ENCODE measurements at regions not wholly inside any gene's neighbourhood (a gene's known extent, or its start where the extent isn't known, plus 50 kb on each side); places are given as distances from the start of the nearest gene placed in this dataset.
"Not testable (repeated sequence)": the region's sequence is repeated elsewhere in the genome, so short reads cannot be mapped to it uniquely, and the experiment has no call there.

GRCh38 chr18:51248685-51249084, 51.2 kb upstream of the MEX3C start:
- H3K4me1 Mint-ChIP-seq (ENCODE audit: low read depth) = no peaks in the 10 kb centered on the region
- no peak overlapping the region for H3K27ac Mint-ChIP-seq
- no peaks in the 10 kb centered on the region for H3K9me3 Mint-ChIP-seq
- H3K36me3 Mint-ChIP-seq (ENCODE audit: low read depth) = no peaks in the 10 kb centered on the region
- peaks cover 16% of the 10 kb centered on the region for H3K27me3 Mint-ChIP-seq
- H3K4me3 Mint-ChIP-seq = no peak overlapping the region

GRCh38 chr18:51250006-51250405, 52.5 kb upstream of the MEX3C start:
- Mint-ChIP-seq H3K27ac (no peak overlapping the region), H3K9me3 (no peaks in the 10 kb centered on the region), H3K27me3 (peaks cover 16% of the 10 kb centered on the region)

GRCh38 chr18:51250458-51251024, 53.1 kb upstream of the MEX3C start:
- no peak overlapping the region for H3K4me3 Mint-ChIP-seq

More at GRCh38 chr18:51250006-51250405, 52.5 kb upstream of the MEX3C start:
- Mint-ChIP-seq H3K36me3 (ENCODE audit: low read depth) (no peaks in the 10 kb centered on the region), H3K4me1 (ENCODE audit: low read depth) (no peaks in the 10 kb centered on the region), H3K4me3 (no peak overlapping the region)

GRCh38 chr18:51251625-51252024, 54.1 kb upstream of the MEX3C start:
- Mint-ChIP-seq H3K27me3 (peaks cover 16% of the 10 kb centered on the region), H3K4me1 (ENCODE audit: low read depth) (no peaks in the 10 kb centered on the region), H3K27ac (no peak overlapping the region), H3K9me3 (no peaks in the 10 kb centered on the region), H3K4me3 (no peak overlapping the region), H3K36me3 (ENCODE audit: low read depth) (no peaks in the 10 kb centered on the region)

More at GRCh38 chr18:51250458-51251024, 53.1 kb upstream of the MEX3C start:
- H3K36me3 Mint-ChIP-seq (ENCODE audit: low read depth) = no peaks in the 10 kb centered on the region
- peaks cover 16% of the 10 kb centered on the region for H3K27me3 Mint-ChIP-seq
- H3K27ac Mint-ChIP-seq = no peak overlapping the region
- no peaks in the 10 kb centered on the region for H3K9me3 Mint-ChIP-seq
- no peaks in the 10 kb centered on the region for H3K4me1 Mint-ChIP-seq (ENCODE audit: low read depth)

GRCh38 chr18:51253476-51253875, 56.0 kb upstream of the MEX3C start:
- Mint-ChIP-seq H3K4me3 (no peak overlapping the region), H3K36me3 (ENCODE audit: low read depth) (no peaks in the 10 kb centered on the region), H3K4me1 (ENCODE audit: low read depth) (no peaks in the 10 kb centered on the region), H3K9me3 (no peaks in the 10 kb centered on the region), H3K27ac (no peak overlapping the region), H3K27me3 (peaks cover 23% of the 10 kb centered on the region)

GRCh38 chr18:51255693-51256092, 58.2 kb upstream of the MEX3C start:
- Mint-ChIP-seq H3K36me3 (ENCODE audit: low read depth) (no peaks in the 10 kb centered on the region), H3K9me3 (no peaks in the 10 kb centered on the region), H3K27ac (no peak overlapping the region), H3K4me3 (no peak overlapping the region), H3K4me1 (ENCODE audit: low read depth) (no peaks in the 10 kb centered on the region), H3K27me3 (peaks cover 22% of the 10 kb centered on the region)

GRCh38 chr18:51257150-51257549, 59.7 kb upstream of the MEX3C start:
- H3K4me1 Mint-ChIP-seq (ENCODE audit: low read depth) = no peaks in the 10 kb centered on the region
- no peaks in the 10 kb centered on the region for H3K9me3 Mint-ChIP-seq
- no peaks in the 10 kb centered on the region for H3K36me3 Mint-ChIP-seq (ENCODE audit: low read depth)
- H3K4me3 Mint-ChIP-seq = no peak overlapping the region
- peaks cover 22% of the 10 kb centered on the region for H3K27me3 Mint-ChIP-seq
- H3K27ac Mint-ChIP-seq = no peak overlapping the region

- no peak overlapping the region for H3K27ac Mint-ChIP-seq
- H3K27me3 Mint-ChIP-seq = peaks cover 27% of the 10 kb centered on the region
- no peaks in the 10 kb centered on the region for H3K4me1 Mint-ChIP-seq (ENCODE audit: low read depth)
- H3K36me3 Mint-ChIP-seq (ENCODE audit: low read depth) = no peaks in the 10 kb centered on the region
- no peaks in the 10 kb centered on the region for H3K9me3 Mint-ChIP-seq
- no peak overlapping the region for H3K4me3 Mint-ChIP-seq
Observed at GRCh38 chr18:51260118-51260517, 62.6 kb upstream of the MEX3C start.

GRCh38 chr18:51266077-51266476, 68.6 kb upstream of the MEX3C start:
- H3K4me3 Mint-ChIP-seq; H3K9me3 Mint-ChIP-seq; H3K4me1 Mint-ChIP-seq (ENCODE audit: low read depth); H3K36me3 Mint-ChIP-seq (ENCODE audit: low read depth); H3K27ac Mint-ChIP-seq: not testable (repeated sequence)
- H3K27me3 Mint-ChIP-seq = peaks cover 28% of the 10 kb centered on the region

GRCh38 chr18:51266773-51267172, 69.3 kb upstream of the MEX3C start:
- Mint-ChIP-seq H3K9me3 (no peaks in the 10 kb centered on the region), H3K27me3 (peaks cover 21% of the 10 kb centered on the region), H3K4me1 (ENCODE audit: low read depth) (no peaks in the 10 kb centered on the region), H3K36me3 (ENCODE audit: low read depth) (no peaks in the 10 kb centered on the region), H3K4me3 (no peak overlapping the region), H3K27ac (no peak overlapping the region)

GRCh38 chr18:51273437-51273836, 76.0 kb upstream of the MEX3C start:
- no peak overlapping the region for H3K27ac Mint-ChIP-seq
- no peak overlapping the region for H3K4me3 Mint-ChIP-seq
- no peaks in the 10 kb centered on the region for H3K9me3 Mint-ChIP-seq
- no peaks in the 10 kb centered on the region for H3K4me1 Mint-ChIP-seq (ENCODE audit: low read depth)
- peaks cover 15% of the 10 kb centered on the region for H3K27me3 Mint-ChIP-seq
- no peaks in the 10 kb centered on the region for H3K36me3 Mint-ChIP-seq (ENCODE audit: low read depth)

GRCh38 chr18:51275712-51276476, 78.4 kb upstream of the MEX3C start:
- Mint-ChIP-seq H3K27me3 (peaks cover 12% of the 10 kb centered on the region), H3K36me3 (ENCODE audit: low read depth) (no peaks in the 10 kb centered on the region), H3K4me1 (ENCODE audit: low read depth) (no peaks in the 10 kb centered on the region), H3K9me3 (no peaks in the 10 kb centered on the region), H3K4me3 (no peak overlapping the region), H3K27ac (no peak overlapping the region)

- H3K27me3 Mint-ChIP-seq = peaks cover 12% of the 10 kb centered on the region
- no peak overlapping the region for H3K27ac Mint-ChIP-seq
- no peaks in the 10 kb centered on the region for H3K9me3 Mint-ChIP-seq
- H3K36me3 Mint-ChIP-seq (ENCODE audit: low read depth) = no peaks in the 10 kb centered on the region
- H3K4me3 Mint-ChIP-seq = no peak overlapping the region
- no peaks in the 10 kb centered on the region for H3K4me1 Mint-ChIP-seq (ENCODE audit: low read depth)
Observed at GRCh38 chr18:51278045-51278649, 80.7 kb upstream of the MEX3C start.

GRCh38 chr18:51279367-51279984, 82.0 kb upstream of the MEX3C start:
- Mint-ChIP-seq H3K9me3 (no peaks in the 10 kb centered on the region), H3K27ac (no peak overlapping the region), H3K4me1 (ENCODE audit: low read depth) (no peaks in the 10 kb centered on the region), H3K27me3 (peaks cover 12% of the 10 kb centered on the region), H3K36me3 (ENCODE audit: low read depth) (no peaks in the 10 kb centered on the region), H3K4me3 (no peak overlapping the region)

- H3K9me3 Mint-ChIP-seq = peaks cover 8% of the 10 kb centered on the region
- peaks cover 17% of the 10 kb centered on the region for H3K27me3 Mint-ChIP-seq
Observed at GRCh38 chr18:51287818-51288508, 90.5 kb upstream of the MEX3C start.

More at GRCh38 chr18:51287818-51288508, 90.5 kb upstream of the MEX3C start:
- H3K4me1 Mint-ChIP-seq (ENCODE audit: low read depth) = no peaks in the 10 kb centered on the region
- H3K4me3 Mint-ChIP-seq = no peak overlapping the region
- H3K27ac Mint-ChIP-seq = no peak overlapping the region
- no peaks in the 10 kb centered on the region for H3K36me3 Mint-ChIP-seq (ENCODE audit: low read depth)
